Activated CD8-positive, alpha-beta memory T cell treated with anti-CD3 and anti-CD28 coated beads, Interleukin-2, amount 10 ng/mL, durations not matched to agents 7 days and 5 days (primary cell): ENCODE measurements at regions not wholly inside any gene's neighbourhood (a gene's known extent, or its start where the extent isn't known, plus 50 kb on each side); places are given as distances from the start of the nearest gene placed in this dataset.
"Not testable (repeated sequence)": the region's sequence is repeated elsewhere in the genome, so short reads cannot be mapped to it uniquely, and the experiment has no call there.

Source experiments
- ATAC-seq: fragments of 150-1000 bp; cut with Tn5 transposase; one replicate; pipeline ENCODE4 v1.10.0; 2021; ENCODE audit warnings: moderate library complexity
- CTCF ChIA-PET: fragments of 350-600 bp; sonication (Branson Sonifier 250); formaldehyde crosslinking; loops from one replicate; lab custom pipeline; 2021; ENCODE audit warnings: antibody characterized with exemption; lab: Charles Lee
- DNase-seq: peaks from one replicate; pipeline ENCODE4 v3.0.0-alpha.2; 2020
- H3K27ac Mint-ChIP-seq: one replicate; pipeline ENCODE4 v1.8.0; 2021; ENCODE audit warnings: mild to moderate bottlenecking, mixed read lengths
- H3K27me3 Mint-ChIP-seq: one replicate; pipeline ENCODE4 v1.8.0; 2021; ENCODE audit warnings: mixed read lengths
- H3K36me3 Mint-ChIP-seq: one replicate; pipeline ENCODE4 v1.8.0; 2021; ENCODE audit warnings: mild to moderate bottlenecking, mixed read lengths
- H3K4me1 Mint-ChIP-seq: one replicate; pipeline ENCODE4 v1.8.0; 2021; ENCODE audit warnings: mixed read lengths
- H3K4me3 Mint-ChIP-seq: one replicate; pipeline ENCODE4 v1.8.0; 2021; ENCODE audit warnings: mild to moderate bottlenecking, moderate library complexity, mixed read lengths
- H3K9me3 Mint-ChIP-seq: one replicate; pipeline ENCODE4 v1.8.0; 2022; ENCODE audit warnings: low read depth, mixed read lengths

DNA sequence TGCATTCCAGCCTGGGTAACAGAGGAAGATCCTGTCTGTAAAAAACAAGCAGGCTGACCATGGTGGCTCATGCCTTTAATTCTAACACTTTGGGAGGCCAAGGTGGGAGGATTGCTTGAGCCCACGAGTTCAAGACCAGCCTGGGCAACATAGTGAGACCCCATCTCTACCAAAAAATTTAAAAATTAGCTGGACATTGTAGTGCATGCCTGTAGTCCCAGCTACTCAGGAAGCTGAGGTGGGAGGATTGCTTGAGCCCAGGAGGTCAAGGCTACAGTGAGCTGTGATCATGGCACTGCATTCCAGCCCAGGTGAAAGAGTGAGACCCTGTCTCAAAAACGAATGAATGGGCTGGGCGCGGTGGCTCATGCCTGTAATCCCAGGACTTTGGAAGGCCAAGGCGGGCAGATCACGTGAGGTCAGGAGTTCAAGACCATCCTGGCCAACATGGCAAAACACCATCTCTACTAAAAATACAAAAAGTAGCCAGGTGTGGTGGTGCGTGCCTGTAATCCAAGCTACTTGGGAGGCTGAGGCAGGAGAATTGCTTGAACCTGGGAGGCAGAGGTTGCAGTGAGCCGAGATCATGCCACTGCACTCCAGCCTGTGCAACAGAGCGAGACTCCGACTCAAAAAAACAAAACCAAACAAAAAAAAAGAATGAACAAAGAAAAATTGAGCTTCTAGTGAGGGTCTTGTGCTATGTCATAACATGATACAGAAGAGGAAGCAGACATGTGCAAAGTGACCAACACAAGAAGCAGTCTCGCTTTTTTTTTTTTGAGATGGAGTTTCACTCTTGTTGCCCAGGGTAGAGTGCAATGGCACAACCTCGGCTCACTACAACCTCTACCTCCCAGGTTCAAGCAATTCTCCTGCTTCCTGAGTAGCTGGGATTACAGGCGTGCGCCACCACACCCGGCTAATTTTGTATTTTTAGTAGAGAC, 54.1 kb upstream of the NCOA3 start:
- CTCF ChIA-PET = interaction anchor here (0.7 to 1.5 kb wide), 2 partner anchors 8 to 21 kb away, joined by 3 to 4 read pairs; no protein-coding TSS in a partner anchor
- not testable (repeated sequence) for H3K4me1 Mint-ChIP-seq, ATAC-seq, H3K36me3 Mint-ChIP-seq, H3K4me3 Mint-ChIP-seq, H3K27ac Mint-ChIP-seq, DNase-seq, H3K9me3 Mint-ChIP-seq, H3K27me3 Mint-ChIP-seq

DNA sequence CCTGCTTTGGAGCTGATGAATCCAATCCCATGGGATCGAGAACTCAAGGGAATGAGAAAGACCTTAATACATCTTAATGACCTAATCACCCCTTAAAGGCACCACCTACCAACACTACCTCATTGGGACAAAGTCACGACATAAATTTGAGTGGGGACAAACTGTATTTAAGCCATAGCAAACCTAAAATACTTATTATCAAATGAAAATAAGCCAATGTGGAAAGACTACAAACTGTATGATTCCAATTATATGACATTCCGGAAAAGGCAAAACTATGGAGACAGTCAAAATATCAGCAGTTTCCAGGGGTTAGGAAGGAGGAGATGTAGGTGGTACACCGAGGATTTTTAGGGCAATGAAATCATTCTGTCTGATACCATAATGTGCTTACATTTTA, 53.3 kb upstream of the NCOA3 start:
- Mint-ChIP-seq H3K4me1 (peaks cover 13% of the 10 kb centered on the region), H3K27ac (no peak overlapping the region), H3K27me3 (no peaks in the 10 kb centered on the region), H3K4me3 (no peak overlapping the region), H3K36me3 (peaks cover 5% of the 10 kb centered on the region), H3K9me3 (peaks cover 4% of the 10 kb centered on the region)
- DNase-seq = no peak
- CTCF ChIA-PET = interaction anchor here (1.5 kb wide), 1 partner anchor 8 kb away, joined by 4 read pairs; no protein-coding TSS in a partner anchor
- no peak for ATAC-seq

DNA sequence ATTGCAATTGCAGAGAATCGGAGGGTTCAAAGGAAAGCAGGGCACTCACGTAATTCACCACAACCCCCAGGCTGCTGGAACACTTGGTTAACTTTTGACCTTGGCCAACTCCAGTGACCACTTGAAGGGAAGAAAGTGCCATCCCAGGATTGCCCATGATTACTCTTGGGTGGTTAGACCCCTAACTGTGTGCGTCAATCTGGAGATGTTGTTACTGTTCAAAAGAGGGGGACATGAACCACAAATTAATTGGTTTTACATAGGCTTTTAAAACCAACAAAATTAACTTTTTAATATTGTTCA, 50.1 kb upstream of the NCOA3 start:
- ATAC-seq (no peak), DNase-seq (no peak)
- no peak overlapping the region for H3K27ac Mint-ChIP-seq
- CTCF ChIA-PET = no interaction called here
- no peaks in the 10 kb centered on the region for H3K27me3 Mint-ChIP-seq
- peaks cover 7% of the 10 kb centered on the region for H3K36me3 Mint-ChIP-seq
- H3K4me3 Mint-ChIP-seq = no peak overlapping the region
- H3K9me3 Mint-ChIP-seq = peaks cover 4% of the 10 kb centered on the region
- peaks cover 27% of the 10 kb centered on the region for H3K4me1 Mint-ChIP-seq
